ENCODE measurements at regions not wholly inside any gene's neighbourhood (a gene's known extent, or its start where the extent isn't known, plus 50 kb on each side); places are given as distances from the start of the nearest gene placed in this dataset.

GRCh38 chr12:125530201-125530600 is 465.0 kb downstream of the AACS start:
- Histone ChIP-seq H3K79me2 (replicated peaks; ENCODE audit: insufficient read depth) (no peaks in the 10 kb centered on the region; the same call in 1 of the 2 replicates), H4K20me1 (replicated peaks; ENCODE audit: insufficient read depth) (peaks cover 7% of the 10 kb centered on the region), H3K27me3 (ENCODE audit: insufficient read depth) (no peaks in the 10 kb centered on the region), H3K4me1 (ENCODE audit: insufficient read depth) (peaks cover 7% of the 10 kb centered on the region; the same call in 1 of the 2 replicates), H3F3A (replicated peaks; ENCODE audit: low read depth) (0 out of 2 replicates have a peak, but pooled peaks cover 3% of the 10 kb centered on the region), H3K9me2 (ENCODE audit: insufficient read depth) (peaks cover 4% of the 10 kb centered on the region; the same call in 1 of the 2 replicates), H3K36me3 (ENCODE audit: insufficient read depth) (no peaks in the 10 kb centered on the region), H3K4me2 (no peak overlapping the region), H2AFZ (no peak overlapping the region), H3K4me3 (no peak overlapping the region), H3K27ac (ENCODE audit: low read depth) (no peak overlapping the region)
- no peak for DNase-seq (ENCODE audit: low spot score)
- Mint-ChIP-seq H3K27ac (no peak overlapping the region), H3K27me3 (ENCODE audit: insufficient read depth, low read depth, poor library complexity) (peaks cover 1% of the 10 kb centered on the region), H3K4me1 (peaks cover 8% of the 10 kb centered on the region), H3K36me3 (ENCODE audit: low read depth) (peaks cover 3% of the 10 kb centered on the region; the same call in 1 of the 3 replicates), H3K9me3 (no peaks in the 10 kb centered on the region; the same call in 2 of the 3 replicates), H3K4me3 (no peak overlapping the region)
- no peak for ATAC-seq
- TF ChIP-seq REST (IDR thresholded peaks at IDR 0.05; ENCODE audit: unreplicated experiment) = no peak
- TF ChIP-seq STAT1 (IDR thresholded peaks at IDR 0.05; ENCODE audit: unreplicated experiment) = no peak
- TF ChIP-seq JUNB (IDR thresholded peaks at IDR 0.05; ENCODE audit: unreplicated experiment) = no peak

- Mint-ChIP-seq H3K36me3 (ENCODE audit: low read depth) (0 out of 3 replicates have a peak, but pooled peaks cover under 1% of the 10 kb centered on the region), H3K27me3 (ENCODE audit: insufficient read depth, low read depth, poor library complexity) (peaks cover 1% of the 10 kb centered on the region), H3K4me3 (no peak overlapping the region), H3K9me3 (no peaks in the 10 kb centered on the region), H3K4me1 (peaks cover 8% of the 10 kb centered on the region), H3K27ac (no peak overlapping the region)
- no peak overlapping the region for H3K27ac ChIP-seq (ENCODE audit: low read depth)
- H3K4me2 ChIP-seq = no peak overlapping the region
- ATAC-seq (no peak), DNase-seq (ENCODE audit: low spot score) (no peak)
- H3K79me2 ChIP-seq (replicated peaks; ENCODE audit: insufficient read depth) = no peaks in the 10 kb centered on the region; the same call in 1 of the 2 replicates
- H3K27me3 ChIP-seq (ENCODE audit: insufficient read depth) = no peaks in the 10 kb centered on the region
- H3K4me3 ChIP-seq = no peak overlapping the region
- 0 out of 2 replicates have a peak, but pooled peaks cover 3% of the 10 kb centered on the region for H3F3A ChIP-seq (replicated peaks; ENCODE audit: low read depth)
- H4K20me1 ChIP-seq (replicated peaks; ENCODE audit: insufficient read depth) = peaks cover 7% of the 10 kb centered on the region
- H2AFZ ChIP-seq = no peak overlapping the region
- H3K36me3 ChIP-seq (ENCODE audit: insufficient read depth) = no peaks in the 10 kb centered on the region
- H3K4me1 ChIP-seq (ENCODE audit: insufficient read depth) = peaks cover 7% of the 10 kb centered on the region; the same call in 1 of the 2 replicates
- no peaks in the 10 kb centered on the region for H3K9me2 ChIP-seq (ENCODE audit: insufficient read depth)
- no peak for TF ChIP-seq ZNF331 (CRISPR knock-in tag; IDR thresholded peaks at IDR 0.05; ENCODE audit: low read depth)
- TF ChIP-seq JUNB (IDR thresholded peaks at IDR 0.05; ENCODE audit: unreplicated experiment) = no peak
- no peak for TF ChIP-seq NANOG (IDR thresholded peaks at IDR 0.05; ENCODE audit: borderline replicate concordance)
- no peak for TF ChIP-seq POLR2AphosphoS5 (IDR thresholded peaks at IDR 0.05; ENCODE audit: low read depth)
- TF ChIP-seq ZNF462 (CRISPR knock-in tag; IDR thresholded peaks at IDR 0.05) = no peak
- TF ChIP-seq EZH2 (IDR thresholded peaks at IDR 0.05; ENCODE audit: low read depth, unreplicated experiment) = no peak
- no peak for TF ChIP-seq EZH2phosphoT487 (IDR thresholded peaks at IDR 0.05; ENCODE audit: unreplicated experiment)
- no peak for TF ChIP-seq CREB1 (CRISPR knock-in tag; IDR thresholded peaks at IDR 0.05; ENCODE audit: low read depth)
- no peak for TF ChIP-seq CTCF (conservative IDR thresholded peaks at IDR 0.05; ENCODE audit: low read depth in 2 of 2)
These were observed 465.6 kb downstream of the AACS start for GRCh38 chr12:125530876-125531275.
